ENCODE measurements at regions not wholly inside any gene's neighbourhood (a gene's known extent, or its start where the extent isn't known, plus 50 kb on each side); places are given as distances from the start of the nearest gene placed in this dataset.

DNA sequence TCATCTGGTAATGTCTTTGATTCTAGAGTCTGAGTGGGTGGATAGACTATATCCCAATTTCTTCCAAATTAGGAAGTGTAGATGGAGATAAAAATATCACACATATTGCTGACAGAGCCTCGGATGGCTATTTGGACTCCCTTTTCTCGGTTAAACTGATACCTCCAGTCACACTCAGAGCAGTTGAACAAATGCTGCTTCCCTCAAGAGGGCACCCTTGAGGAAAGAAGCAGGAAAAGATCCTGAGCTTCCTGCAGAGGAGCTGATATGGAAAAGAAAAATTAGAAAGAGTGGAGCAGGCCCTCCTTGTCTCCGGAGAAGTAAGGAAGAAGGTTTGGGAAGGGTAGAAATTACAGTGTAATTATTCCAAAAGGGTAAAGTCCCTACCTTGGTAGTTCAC lies 96.2 kb upstream of the CCSER1 start:
- no peak for DNase-seq (ENCODE audit: low read depth)
- H3K4me3 ChIP-seq (ENCODE audit: low read depth, low read length) = no peak overlapping the region
- TF ChIP-seq, protein P1, sequence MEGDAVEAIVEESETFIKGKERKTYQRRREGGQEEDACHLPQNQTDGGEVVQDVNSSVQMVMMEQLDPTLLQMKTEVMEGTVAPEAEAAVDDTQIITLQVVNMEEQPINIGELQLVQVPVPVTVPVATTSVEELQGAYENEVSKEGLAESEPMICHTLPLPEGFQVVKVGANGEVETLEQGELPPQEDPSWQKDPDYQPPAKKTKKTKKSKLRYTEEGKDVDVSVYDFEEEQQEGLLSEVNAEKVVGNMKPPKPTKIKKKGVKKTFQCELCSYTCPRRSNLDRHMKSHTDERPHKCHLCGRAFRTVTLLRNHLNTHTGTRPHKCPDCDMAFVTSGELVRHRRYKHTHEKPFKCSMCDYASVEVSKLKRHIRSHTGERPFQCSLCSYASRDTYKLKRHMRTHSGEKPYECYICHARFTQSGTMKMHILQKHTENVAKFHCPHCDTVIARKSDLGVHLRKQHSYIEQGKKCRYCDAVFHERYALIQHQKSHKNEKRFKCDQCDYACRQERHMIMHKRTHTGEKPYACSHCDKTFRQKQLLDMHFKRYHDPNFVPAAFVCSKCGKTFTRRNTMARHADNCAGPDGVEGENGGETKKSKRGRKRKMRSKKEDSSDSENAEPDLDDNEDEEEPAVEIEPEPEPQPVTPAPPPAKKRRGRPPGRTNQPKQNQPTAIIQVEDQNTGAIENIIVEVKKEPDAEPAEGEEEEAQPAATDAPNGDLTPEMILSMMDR (IDR thresholded peaks at IDR 0.05; ENCODE audit: low read depth, low read length, missing control alignments) = no peak

DNA sequence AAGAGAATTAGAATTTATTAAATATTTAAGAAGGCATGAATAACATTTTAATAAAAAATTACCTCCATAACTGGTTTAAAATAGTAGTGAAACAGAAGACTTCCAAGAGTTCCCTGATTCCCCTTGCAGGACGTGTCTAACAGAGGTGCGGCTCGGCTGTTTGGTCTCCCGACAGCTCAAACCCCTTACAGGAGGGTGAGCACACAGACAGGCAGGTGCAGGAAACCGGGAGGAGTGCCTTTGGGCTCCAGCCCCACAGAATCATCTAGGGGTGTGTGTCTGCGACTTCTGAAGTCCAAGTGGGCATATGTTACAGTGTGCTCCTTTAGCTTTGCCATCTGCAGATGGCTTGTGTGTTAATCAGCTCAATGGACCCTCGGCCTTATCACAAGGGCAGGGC lies 88.1 kb upstream of the CCSER1 start:
- no peak for DNase-seq (ENCODE audit: low read depth)
- TF ChIP-seq, protein P1 (IDR thresholded peaks at IDR 0.05; ENCODE audit: low read depth, low read length, missing control alignments) = no peak
- H3K4me3 ChIP-seq (ENCODE audit: low read depth, low read length) = no peak overlapping the region

DNA sequence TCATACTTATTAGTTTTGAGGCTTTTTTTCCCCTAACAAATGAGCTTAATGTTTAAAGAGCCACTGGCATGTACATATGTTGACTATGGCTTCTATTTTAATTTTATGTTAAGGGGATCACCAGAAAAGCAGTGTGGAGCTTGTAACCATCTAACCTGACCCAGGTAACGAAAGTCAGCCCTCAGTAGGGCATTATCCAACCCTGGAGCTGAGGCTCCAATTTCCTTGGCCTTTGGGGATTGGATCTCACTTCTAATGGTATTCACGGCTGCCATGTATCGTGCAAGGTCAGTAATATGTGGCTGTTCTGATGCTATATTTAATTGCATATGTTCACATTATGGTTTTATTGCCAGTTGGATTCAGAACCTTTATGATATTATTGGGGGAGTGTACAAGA lies 75.2 kb upstream of the CCSER1 start:
- no peak for DNase-seq (ENCODE audit: low read depth)
- no peak overlapping the region for H3K4me3 ChIP-seq (ENCODE audit: low read depth, low read length)
- TF ChIP-seq, protein P1 (IDR thresholded peaks at IDR 0.05; ENCODE audit: low read depth, low read length, missing control alignments) = no peak

DNA sequence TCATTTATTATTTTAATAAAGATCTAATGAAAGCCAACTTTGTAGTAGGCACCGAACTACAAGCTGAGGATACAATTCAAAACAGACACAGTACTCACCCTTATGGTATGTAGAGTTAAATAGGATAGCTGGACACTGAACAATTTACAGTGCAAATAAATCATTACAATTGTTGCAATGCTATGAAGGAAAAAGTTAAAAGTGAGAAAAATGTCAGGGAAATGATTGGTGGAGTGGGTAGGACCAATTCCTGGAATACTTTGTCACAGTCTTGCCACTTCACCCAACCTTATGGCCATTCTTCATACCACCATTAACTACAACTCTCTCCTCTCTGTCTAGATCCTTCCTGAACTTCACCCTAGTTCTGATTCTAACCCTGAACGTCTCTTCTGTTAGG lies 70.1 kb upstream of the CCSER1 start:
- no peak for DNase-seq (ENCODE audit: low read depth)
- TF ChIP-seq, protein P1 (IDR thresholded peaks at IDR 0.05; ENCODE audit: low read depth, low read length, missing control alignments) = no peak

DNA sequence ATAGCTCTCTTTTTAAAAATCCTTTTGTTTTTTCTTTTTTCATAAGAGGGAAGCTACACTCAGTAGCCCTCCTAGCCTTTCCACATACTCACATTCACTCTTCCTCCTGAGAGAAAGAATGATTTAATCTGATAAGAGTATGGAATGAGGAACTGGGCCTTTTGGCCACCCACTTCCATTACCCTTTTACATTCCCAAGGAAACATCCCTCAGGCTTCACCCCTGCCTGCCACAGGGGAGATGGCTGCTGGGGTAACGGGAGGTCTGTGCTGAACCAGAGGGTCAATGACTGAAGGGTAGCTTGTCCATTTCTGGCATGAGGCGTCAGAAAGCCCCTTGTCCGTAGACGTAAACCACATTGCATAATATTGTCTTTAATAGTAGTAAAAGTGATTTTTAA lies 67.2 kb upstream of the CCSER1 start:
- TF ChIP-seq, protein P1 (IDR thresholded peaks at IDR 0.05; ENCODE audit: low read depth, low read length, missing control alignments) = no peak
- no peak for DNase-seq (ENCODE audit: low read depth)
- H3K4me3 ChIP-seq (ENCODE audit: low read depth, low read length) = no peak overlapping the region

More for the DNA sequence above, 70.1 kb upstream of the CCSER1 start:
- no peak overlapping the region for H3K4me3 ChIP-seq (ENCODE audit: low read depth, low read length)

DNA sequence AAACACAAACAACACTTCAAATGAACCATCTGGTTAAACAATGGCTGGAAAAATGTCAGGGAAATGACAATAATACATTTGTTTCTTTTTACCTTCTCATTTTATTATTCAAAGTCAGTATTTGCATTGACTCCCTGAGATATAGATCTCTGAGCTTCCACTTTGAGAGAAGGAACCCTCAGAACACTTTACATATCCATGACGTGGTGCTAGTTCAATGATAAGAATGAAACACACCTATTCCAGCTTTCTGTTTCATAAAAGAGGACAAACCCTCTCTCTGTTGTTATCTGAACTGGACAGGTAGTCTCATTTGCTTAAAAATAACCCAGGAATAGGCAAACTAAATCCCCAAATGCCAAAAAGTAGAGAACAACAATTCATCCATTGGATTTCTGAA lies 65.3 kb upstream of the CCSER1 start:
- H3K4me3 ChIP-seq (ENCODE audit: low read depth, low read length) = no peak overlapping the region
- no peak for DNase-seq (ENCODE audit: low read depth)
- TF ChIP-seq, protein P1 (IDR thresholded peaks at IDR 0.05; ENCODE audit: low read depth, low read length, missing control alignments) = no peak

DNA sequence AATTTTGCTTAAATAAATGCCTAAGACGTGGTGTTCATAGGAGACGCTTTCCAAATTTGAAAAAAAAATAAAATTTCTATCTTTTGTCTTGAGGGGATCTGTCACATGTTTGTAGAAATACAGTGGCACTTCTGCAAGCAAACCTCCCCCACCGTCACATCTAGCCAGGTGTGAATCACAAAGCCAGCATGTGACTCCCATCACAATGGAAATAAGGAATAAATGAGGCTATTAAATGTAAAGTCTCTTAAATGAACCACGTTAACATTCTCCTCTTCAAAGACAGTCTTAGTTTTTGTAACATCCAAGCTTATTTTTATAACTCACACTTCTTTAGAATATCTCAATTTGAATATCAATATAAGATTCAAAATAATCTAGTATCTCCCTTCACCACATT lies 63.0 kb upstream of the CCSER1 start:
- TF ChIP-seq, protein P1 (IDR thresholded peaks at IDR 0.05; ENCODE audit: low read depth, low read length, missing control alignments) = no peak
- DNase-seq (ENCODE audit: low read depth) = no peak
- no peak overlapping the region for H3K4me3 ChIP-seq (ENCODE audit: low read depth, low read length)
